ENCODE measurements at regions not wholly inside any gene's neighbourhood (a gene's known extent, or its start where the extent isn't known, plus 50 kb on each side); places are given as distances from the start of the nearest gene placed in this dataset.

DNA sequence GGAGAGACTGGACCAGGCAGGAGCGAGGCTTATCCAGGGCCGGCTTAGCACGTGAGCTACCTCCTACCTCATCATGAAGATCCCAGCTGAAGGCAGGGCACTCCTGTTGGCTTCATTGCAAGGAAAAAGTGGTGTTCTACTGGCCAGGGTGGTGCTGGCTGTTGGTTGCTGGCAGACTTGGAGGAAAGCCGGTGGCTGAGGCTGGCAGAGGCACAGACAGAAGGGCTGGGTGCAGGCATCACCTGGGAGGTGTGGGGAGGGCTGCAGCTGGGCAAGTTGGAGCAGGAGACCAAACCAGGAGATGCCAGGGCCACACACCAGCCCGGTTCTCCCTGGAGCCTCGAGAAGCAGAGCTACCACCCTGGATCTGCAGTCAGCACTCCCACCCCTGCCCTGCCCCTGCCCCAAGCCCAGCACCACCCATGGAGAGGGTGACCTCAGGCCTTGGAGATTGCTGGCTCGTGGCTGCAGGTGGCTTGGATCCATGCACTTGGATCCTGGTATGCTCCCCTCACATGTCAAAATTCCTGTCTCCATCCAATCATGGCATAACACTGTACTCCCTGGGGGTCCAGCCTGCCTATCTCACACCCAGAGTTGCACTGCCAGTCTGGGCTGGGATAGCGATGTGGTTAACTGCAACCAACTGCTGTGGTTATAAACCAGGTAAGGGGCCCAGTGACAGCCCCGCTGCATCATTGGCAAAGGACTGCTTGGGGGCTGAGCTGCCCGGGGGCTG lies 49.7 kb downstream of the GLI2 start:
- DNase-seq (ENCODE audit: low spot score), result no peak
- Histone ChIP-seq H4K20me1 (ENCODE audit: insufficient read depth, poor library complexity, severe bottlenecking) (peaks cover 4% of the 10 kb centered on the region), H3K36me3 (replicated peaks; ENCODE audit: insufficient read depth, low read depth) (no peaks in the 10 kb centered on the region), H3K4me1 (ENCODE audit: insufficient read depth) (peaks cover 16% of the 10 kb centered on the region), H3K9me3 (ENCODE audit: low read depth) (no peaks in the 10 kb centered on the region), H3K9me2 (replicated peaks; ENCODE audit: insufficient read depth) (no peaks in the 10 kb centered on the region), H3K27ac (no peak overlapping the region), H3K4me2 (no peak overlapping the region), H2AFZ (no peak overlapping the region), H3K27me3 (no peaks in the 10 kb centered on the region), H3K79me2 (peaks cover 12% of the 10 kb centered on the region), H3K4me3 (no peak overlapping the region)
- TF ChIP-seq EZH2phosphoT487 (IDR thresholded peaks at IDR 0.05; ENCODE audit: low read depth, severe bottlenecking, unreplicated experiment) (no peak), EZH2 (IDR thresholded peaks at IDR 0.05; ENCODE audit: borderline replicate concordance) (no peak)
- TF ChIP-seq, protein P1, sequence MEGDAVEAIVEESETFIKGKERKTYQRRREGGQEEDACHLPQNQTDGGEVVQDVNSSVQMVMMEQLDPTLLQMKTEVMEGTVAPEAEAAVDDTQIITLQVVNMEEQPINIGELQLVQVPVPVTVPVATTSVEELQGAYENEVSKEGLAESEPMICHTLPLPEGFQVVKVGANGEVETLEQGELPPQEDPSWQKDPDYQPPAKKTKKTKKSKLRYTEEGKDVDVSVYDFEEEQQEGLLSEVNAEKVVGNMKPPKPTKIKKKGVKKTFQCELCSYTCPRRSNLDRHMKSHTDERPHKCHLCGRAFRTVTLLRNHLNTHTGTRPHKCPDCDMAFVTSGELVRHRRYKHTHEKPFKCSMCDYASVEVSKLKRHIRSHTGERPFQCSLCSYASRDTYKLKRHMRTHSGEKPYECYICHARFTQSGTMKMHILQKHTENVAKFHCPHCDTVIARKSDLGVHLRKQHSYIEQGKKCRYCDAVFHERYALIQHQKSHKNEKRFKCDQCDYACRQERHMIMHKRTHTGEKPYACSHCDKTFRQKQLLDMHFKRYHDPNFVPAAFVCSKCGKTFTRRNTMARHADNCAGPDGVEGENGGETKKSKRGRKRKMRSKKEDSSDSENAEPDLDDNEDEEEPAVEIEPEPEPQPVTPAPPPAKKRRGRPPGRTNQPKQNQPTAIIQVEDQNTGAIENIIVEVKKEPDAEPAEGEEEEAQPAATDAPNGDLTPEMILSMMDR (IDR thresholded peaks at IDR 0.05; ENCODE audit: poor library complexity), result no peak
- WGBS (ENCODE audit: low lambda C conversion rate, missing lambda C conversion rate), result 90% methylated on average over 9 of the region's 10 CpGs

DNA sequence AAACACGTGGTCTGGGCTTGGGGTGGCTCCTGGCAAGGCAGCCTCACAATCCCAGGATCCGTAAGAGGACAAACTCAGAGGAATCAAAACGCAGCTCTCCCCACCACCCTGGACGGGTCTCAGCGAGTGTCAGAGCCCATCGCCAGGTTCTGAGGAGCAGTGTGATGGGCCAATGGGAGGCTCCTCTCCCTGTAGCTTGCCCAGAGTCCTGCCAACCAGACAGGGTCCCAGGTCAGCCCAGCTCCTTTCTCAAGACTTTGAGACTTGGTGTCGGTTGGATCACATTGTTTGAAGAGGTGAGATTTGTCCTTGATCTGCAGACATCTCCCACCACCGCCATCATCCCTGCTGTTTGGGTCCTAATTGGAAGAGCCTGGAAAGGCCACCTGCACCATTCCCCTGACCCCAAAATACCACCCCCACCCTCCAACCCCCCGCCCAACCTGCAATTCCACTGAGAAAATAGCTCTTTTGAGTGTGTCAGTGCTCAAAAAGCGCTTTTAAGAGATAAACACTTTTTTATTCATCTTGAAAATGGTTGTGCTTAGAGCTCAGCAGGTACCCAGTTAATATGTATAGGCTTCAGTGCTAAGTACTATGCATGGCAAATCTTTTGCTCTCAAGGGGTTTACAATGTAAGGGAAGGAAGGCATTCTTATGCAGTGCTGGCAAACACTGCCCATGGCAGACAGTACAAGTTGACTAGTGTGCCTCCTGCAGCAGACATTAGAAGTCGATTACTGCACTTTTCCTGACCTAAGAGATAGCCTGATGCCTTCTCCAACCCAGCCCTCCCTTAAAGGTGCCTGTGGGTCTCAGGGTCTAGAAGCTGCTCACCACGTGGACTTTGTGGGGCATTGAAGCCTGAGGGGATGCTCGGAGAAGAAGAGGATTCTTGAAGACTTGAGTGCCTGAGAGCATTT lies 50.6 kb downstream of the GLI2 start:
- H2AFZ ChIP-seq, result no peak overlapping the region
- H4K20me1 ChIP-seq (ENCODE audit: insufficient read depth, poor library complexity, severe bottlenecking), result peaks cover 4% of the 10 kb centered on the region
- no peak for DNase-seq (ENCODE audit: low spot score)
- H3K27me3 ChIP-seq, result no peaks in the 10 kb centered on the region
- H3K9me3 ChIP-seq (ENCODE audit: low read depth), result no peaks in the 10 kb centered on the region
- H3K9me2 ChIP-seq (replicated peaks; ENCODE audit: insufficient read depth), result no peaks in the 10 kb centered on the region
- TF ChIP-seq EZH2 (IDR thresholded peaks at IDR 0.05; ENCODE audit: borderline replicate concordance) (no peak), EZH2phosphoT487 (IDR thresholded peaks at IDR 0.05; ENCODE audit: low read depth, severe bottlenecking, unreplicated experiment) (no peak)
- TF ChIP-seq, protein P1 (IDR thresholded peaks at IDR 0.05; ENCODE audit: poor library complexity), result no peak
- no peak overlapping the region for H3K4me3 ChIP-seq
- peaks cover 12% of the 10 kb centered on the region for H3K79me2 ChIP-seq
- peaks cover 16% of the 10 kb centered on the region for H3K4me1 ChIP-seq (ENCODE audit: insufficient read depth)
- WGBS (ENCODE audit: low lambda C conversion rate, missing lambda C conversion rate), result 89% methylated on average over 13 of the region's 13 CpGs
- H3K36me3 ChIP-seq (replicated peaks; ENCODE audit: insufficient read depth, low read depth), result no peaks in the 10 kb centered on the region
- no peak overlapping the region for H3K27ac ChIP-seq
- H3K4me2 ChIP-seq, result no peak overlapping the region

DNA sequence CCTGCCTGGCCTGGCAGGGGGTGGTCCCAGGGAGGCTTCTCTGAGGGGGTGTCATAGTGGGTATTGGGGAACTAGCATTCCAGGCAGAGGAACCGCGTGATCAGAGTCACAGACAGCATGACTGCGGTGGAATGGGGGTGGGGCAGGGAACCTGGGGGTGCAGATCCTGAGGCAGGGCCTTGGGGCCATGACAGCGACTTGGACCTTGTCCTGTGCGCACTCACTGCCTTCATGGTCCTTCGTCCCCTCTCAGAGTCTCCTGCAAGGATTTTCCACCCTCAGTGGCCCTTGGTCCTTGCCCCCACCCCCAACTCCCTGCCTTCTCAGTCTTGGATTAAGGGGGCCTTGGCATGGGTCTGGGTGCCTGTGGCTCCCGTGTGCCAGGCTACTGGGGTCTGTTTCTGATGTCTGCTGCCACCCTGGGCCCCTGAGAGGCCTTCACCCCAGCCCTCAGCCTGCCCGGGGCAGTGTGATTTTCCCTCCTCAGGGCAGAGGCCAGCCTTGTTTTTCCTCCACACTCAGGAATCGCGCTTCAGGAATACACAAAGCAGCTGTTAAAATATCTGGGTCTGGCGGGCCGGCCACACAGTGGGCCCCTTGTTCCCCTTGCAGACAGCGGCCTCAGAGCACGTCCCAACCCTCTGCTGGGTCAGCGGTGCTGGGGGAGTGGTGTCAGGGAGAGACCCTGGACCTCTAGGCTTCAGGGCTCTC lies 51.6 kb downstream of the GLI2 start:
- peaks cover 6% of the 10 kb centered on the region for H3K79me2 ChIP-seq
- WGBS (ENCODE audit: low lambda C conversion rate, missing lambda C conversion rate), result 78% methylated on average over 15 of the region's 15 CpGs
- no peak overlapping the region for H3K4me2 ChIP-seq
- TF ChIP-seq, protein P1 (IDR thresholded peaks at IDR 0.05; ENCODE audit: poor library complexity), result no peak
- TF ChIP-seq EZH2phosphoT487 (IDR thresholded peaks at IDR 0.05; ENCODE audit: low read depth, severe bottlenecking, unreplicated experiment) (no peak), EZH2 (IDR thresholded peaks at IDR 0.05; ENCODE audit: borderline replicate concordance) (no peak)
- H3K4me1 ChIP-seq (ENCODE audit: insufficient read depth), result peaks cover 16% of the 10 kb centered on the region
- H2AFZ ChIP-seq, result no peak overlapping the region
- H3K27ac ChIP-seq, result peak overlapping the region; percentile 9
- no peaks in the 10 kb centered on the region for H3K9me3 ChIP-seq (ENCODE audit: low read depth)
- no peak for DNase-seq (ENCODE audit: low spot score)
- H3K36me3 ChIP-seq (replicated peaks; ENCODE audit: insufficient read depth, low read depth), result no peaks in the 10 kb centered on the region
- peaks cover 4% of the 10 kb centered on the region for H4K20me1 ChIP-seq (ENCODE audit: insufficient read depth, poor library complexity, severe bottlenecking)
- no peaks in the 10 kb centered on the region for H3K27me3 ChIP-seq
- no peaks in the 10 kb centered on the region for H3K9me2 ChIP-seq (replicated peaks; ENCODE audit: insufficient read depth)
- no peak overlapping the region for H3K4me3 ChIP-seq
